ENCODE measurements at regions not wholly inside any gene's neighbourhood (a gene's known extent, or its start where the extent isn't known, plus 50 kb on each side); places are given as distances from the start of the nearest gene placed in this dataset.

DNA sequence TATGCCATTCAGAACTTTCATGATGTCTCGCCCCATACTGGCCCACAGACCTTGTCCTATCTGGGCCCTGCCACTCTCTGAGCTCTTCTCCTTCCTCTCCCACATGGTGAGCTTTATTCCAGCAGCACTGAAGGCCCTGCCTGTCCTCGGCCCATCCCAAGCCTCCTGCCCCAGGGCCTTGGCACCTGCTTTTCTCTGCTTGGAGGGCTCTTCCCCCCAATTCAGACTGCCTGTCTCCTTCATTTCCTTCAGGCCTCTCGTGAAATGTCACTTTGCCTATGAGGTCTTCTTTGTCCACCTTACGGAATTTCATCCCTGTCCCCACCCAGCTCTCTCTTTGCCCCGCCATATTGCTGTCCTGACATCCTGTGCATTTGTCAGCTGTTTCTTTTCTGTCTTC lies 191.7 kb upstream of the POU3F1 start:
- no peaks in the 10 kb centered on the region for H3K79me2 ChIP-seq (ENCODE audit: low read depth)
- no peaks in the 10 kb centered on the region for H3F3A ChIP-seq (ENCODE audit: insufficient read depth, low read depth)
- peaks cover 61% of the 10 kb centered on the region for H3K27me3 ChIP-seq (ENCODE audit: insufficient read depth, low read depth)
- H3K4me1 ChIP-seq (replicated peaks; ENCODE audit: insufficient read depth), result no peaks in the 10 kb centered on the region
- H3K27ac ChIP-seq, result no peak overlapping the region
- H4K20me1 ChIP-seq (ENCODE audit: insufficient read depth), result no peaks in the 10 kb centered on the region
- TF ChIP-seq EZH2 (IDR thresholded peaks at IDR 0.05; ENCODE audit: low read depth), result no peak
- TF ChIP-seq, protein P1, sequence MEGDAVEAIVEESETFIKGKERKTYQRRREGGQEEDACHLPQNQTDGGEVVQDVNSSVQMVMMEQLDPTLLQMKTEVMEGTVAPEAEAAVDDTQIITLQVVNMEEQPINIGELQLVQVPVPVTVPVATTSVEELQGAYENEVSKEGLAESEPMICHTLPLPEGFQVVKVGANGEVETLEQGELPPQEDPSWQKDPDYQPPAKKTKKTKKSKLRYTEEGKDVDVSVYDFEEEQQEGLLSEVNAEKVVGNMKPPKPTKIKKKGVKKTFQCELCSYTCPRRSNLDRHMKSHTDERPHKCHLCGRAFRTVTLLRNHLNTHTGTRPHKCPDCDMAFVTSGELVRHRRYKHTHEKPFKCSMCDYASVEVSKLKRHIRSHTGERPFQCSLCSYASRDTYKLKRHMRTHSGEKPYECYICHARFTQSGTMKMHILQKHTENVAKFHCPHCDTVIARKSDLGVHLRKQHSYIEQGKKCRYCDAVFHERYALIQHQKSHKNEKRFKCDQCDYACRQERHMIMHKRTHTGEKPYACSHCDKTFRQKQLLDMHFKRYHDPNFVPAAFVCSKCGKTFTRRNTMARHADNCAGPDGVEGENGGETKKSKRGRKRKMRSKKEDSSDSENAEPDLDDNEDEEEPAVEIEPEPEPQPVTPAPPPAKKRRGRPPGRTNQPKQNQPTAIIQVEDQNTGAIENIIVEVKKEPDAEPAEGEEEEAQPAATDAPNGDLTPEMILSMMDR (conservative IDR thresholded peaks at IDR 0.05), result no peak
- H3K9me3 ChIP-seq (ENCODE audit: insufficient read depth, low read depth), result no peaks in the 10 kb centered on the region
- H3K4me2 ChIP-seq, result no peak overlapping the region
- no peaks in the 10 kb centered on the region for H3K36me3 ChIP-seq (ENCODE audit: low read depth)
- ChIA-PET POLR2A (ENCODE audit: unreplicated experiment) (no interaction called here), CTCF (no interaction called here)
- no peak for DNase-seq
- BruUV-seq (replicated peaks), result no TSS peak
- no peaks in the 10 kb centered on the region for H3K9me2 ChIP-seq (ENCODE audit: insufficient read depth)
- H3K4me3 ChIP-seq, result no peak overlapping the region
- intact Hi-C loops (cut with micrococcal nuclease; ENCODE audit: unreplicated experiment), result no loop called here
- H2AFZ ChIP-seq, result no peak overlapping the region

GRCh38 chr1:38235705-38236104 lies 189.1 kb upstream of the POU3F1 start:
- intact Hi-C loops (cut with micrococcal nuclease; ENCODE audit: unreplicated experiment), result no loop called here
- no peaks in the 10 kb centered on the region for H3K4me1 ChIP-seq (replicated peaks; ENCODE audit: insufficient read depth)
- no peak overlapping the region for H3K4me2 ChIP-seq
- no peak for DNase-seq
- no peak overlapping the region for H2AFZ ChIP-seq
- peaks cover 86% of the 10 kb centered on the region for H3K27me3 ChIP-seq (ENCODE audit: insufficient read depth, low read depth)
- BruUV-seq (replicated peaks), result no TSS peak
- H3K36me3 ChIP-seq (ENCODE audit: low read depth), result no peaks in the 10 kb centered on the region
- no peaks in the 10 kb centered on the region for H3K9me2 ChIP-seq (ENCODE audit: insufficient read depth)
- H3K27ac ChIP-seq, result no peak overlapping the region
- ChIA-PET POLR2A (ENCODE audit: unreplicated experiment) (no interaction called here), CTCF (no interaction called here)
- no peak for TF ChIP-seq EZH2 (IDR thresholded peaks at IDR 0.05; ENCODE audit: low read depth)
- TF ChIP-seq, protein P1 (conservative IDR thresholded peaks at IDR 0.05), result no peak
- H3K4me3 ChIP-seq, result no peak overlapping the region
- H3K9me3 ChIP-seq (ENCODE audit: insufficient read depth, low read depth), result no peaks in the 10 kb centered on the region
- H3F3A ChIP-seq (ENCODE audit: insufficient read depth, low read depth), result no peaks in the 10 kb centered on the region
- H4K20me1 ChIP-seq (ENCODE audit: insufficient read depth), result no peaks in the 10 kb centered on the region
- no peaks in the 10 kb centered on the region for H3K79me2 ChIP-seq (ENCODE audit: low read depth)

GRCh38 chr1:38231941-38232340 lies 185.3 kb upstream of the POU3F1 start:
- ChIA-PET POLR2A (ENCODE audit: unreplicated experiment) (no interaction called here), CTCF (no interaction called here)
- H3K9me3 ChIP-seq (ENCODE audit: insufficient read depth, low read depth), result no peaks in the 10 kb centered on the region
- H3K4me1 ChIP-seq (replicated peaks; ENCODE audit: insufficient read depth), result no peaks in the 10 kb centered on the region
- H3K27ac ChIP-seq, result no peak overlapping the region
- H4K20me1 ChIP-seq (ENCODE audit: insufficient read depth), result no peaks in the 10 kb centered on the region
- BruUV-seq (replicated peaks), result no TSS peak
- H3K9me2 ChIP-seq (ENCODE audit: insufficient read depth), result no peaks in the 10 kb centered on the region
- H3F3A ChIP-seq (ENCODE audit: insufficient read depth, low read depth), result no peaks in the 10 kb centered on the region
- H3K27me3 ChIP-seq (ENCODE audit: insufficient read depth, low read depth), result peaks cover 83% of the 10 kb centered on the region
- H2AFZ ChIP-seq, result no peak overlapping the region
- no peaks in the 10 kb centered on the region for H3K36me3 ChIP-seq (ENCODE audit: low read depth)
- no peak overlapping the region for H3K4me3 ChIP-seq
- TF ChIP-seq, protein P1 (conservative IDR thresholded peaks at IDR 0.05), result no peak
- no peak for TF ChIP-seq EZH2 (IDR thresholded peaks at IDR 0.05; ENCODE audit: low read depth)
- DNase-seq, result no peak
- no peak overlapping the region for H3K4me2 ChIP-seq
- no peaks in the 10 kb centered on the region for H3K79me2 ChIP-seq (ENCODE audit: low read depth)
- intact Hi-C loops (cut with micrococcal nuclease; ENCODE audit: unreplicated experiment), result no loop called here

All from PC-9 (cell line).